Fibroblast of lung (primary cell): ENCODE measurements at regions not wholly inside any gene's neighbourhood (a gene's known extent, or its start where the extent isn't known, plus 50 kb on each side); places are given as distances from the start of the nearest gene placed in this dataset.

Experiments
- DNase-seq, 2 donors: peaks; one replicate each; pipeline versions ENCODE4 v3.0.0 to v3.0.0-alpha.2; 2010; ENCODE audit warnings: low read depth in 2 of 2
- H2AFZ ChIP-seq: 2 replicates; pipeline ENCODE4 v1.5.1; 2012; ENCODE audit warnings: low read length, control low read depth, inconsistent platforms
- H3K27ac ChIP-seq: 2 replicates; pipeline ENCODE4 v1.5.1; 2011; ENCODE audit warnings: low read length, control low read depth; ENCODE audit not compliant: insufficient read depth
- H3K27me3 ChIP-seq: 2 replicates; pipeline ENCODE4 v1.5.1; 2011; ENCODE audit warnings: mild to moderate bottlenecking, low read length; ENCODE audit not compliant: control insufficient read depth, insufficient read depth
- H3K36me3 ChIP-seq: 2 replicates; pipeline ENCODE4 v1.5.1; 2011; ENCODE audit warnings: low read length; ENCODE audit not compliant: control insufficient read depth, insufficient read depth
- H3K4me1 ChIP-seq: 2 replicates; pipeline ENCODE4 v1.5.1; 2011; ENCODE audit warnings: low read length; ENCODE audit not compliant: control insufficient read depth, insufficient read depth; ENCODE audit errors: extremely low read depth
- H3K4me2 ChIP-seq: 2 replicates; pipeline ENCODE4 v1.5.1; 2011; ENCODE audit warnings: low read length, control low read depth; ENCODE audit not compliant: insufficient read depth; ENCODE audit errors: extremely low read depth
- H3K4me3 ChIP-seq, 4 experiments: fragments of 200-600 bp in 1 of 4; sonication (generic) in 1 of 4; replicated peaks in 1 of 4; 2 replicates each; pipeline ENCODE4 v1.5.1; 2011 to 2016; ENCODE audit warnings: low read length in 4 of 4, low read depth in 3 of 4, mild to moderate bottlenecking in 3 of 4, control low read depth in 2 of 4, inconsistent platforms in 1 of 4, mixed read lengths in 1 of 4; ENCODE audit not compliant: insufficient read depth in 1 of 4; ENCODE audit errors: control extremely low read depth in 1 of 4
- H3K79me2 ChIP-seq: 2 replicates; pipeline ENCODE4 v1.5.1; 2012; ENCODE audit warnings: mild to moderate bottlenecking, low read length, inconsistent platforms; ENCODE audit not compliant: control insufficient read depth, insufficient read depth
- H3K9ac ChIP-seq: 2 replicates; pipeline ENCODE4 v1.5.1; 2011; ENCODE audit warnings: mild to moderate bottlenecking, low read length, control low read depth; ENCODE audit not compliant: insufficient read depth
- H3K9me3 ChIP-seq: 2 replicates; pipeline ENCODE4 v1.5.1; 2012; ENCODE audit warnings: low read depth, low read length; ENCODE audit not compliant: control insufficient read depth, insufficient read depth
- H4K20me1 ChIP-seq: 2 replicates; pipeline ENCODE4 v1.5.1; 2011; ENCODE audit warnings: low read length; ENCODE audit not compliant: control insufficient read depth, insufficient read depth; ENCODE audit errors: extremely low read depth
- EZH2 ChIP-seq: IDR thresholded peaks from 2 replicates; pipeline ENCODE4 v1.5.1; 2012; ENCODE audit warnings: low read length, control low read depth, mild to moderate bottlenecking; ENCODE audit errors: missing control alignments
- TF ChIP-seq, protein P1 (sequence below), 2 donors: IDR thresholded peaks in 1 of 2; conservative IDR thresholded peaks in 1 of 2; 1 replicate in 1 of 2; 2 replicates in 1 of 2; pipeline ENCODE4 v1.5.1; 2011 to 2012; ENCODE audit warnings: low read length in 2 of 2, control low read depth in 1 of 2, inconsistent platforms in 1 of 2, low read depth in 1 of 2, mild to moderate bottlenecking in 1 of 2

DNA sequence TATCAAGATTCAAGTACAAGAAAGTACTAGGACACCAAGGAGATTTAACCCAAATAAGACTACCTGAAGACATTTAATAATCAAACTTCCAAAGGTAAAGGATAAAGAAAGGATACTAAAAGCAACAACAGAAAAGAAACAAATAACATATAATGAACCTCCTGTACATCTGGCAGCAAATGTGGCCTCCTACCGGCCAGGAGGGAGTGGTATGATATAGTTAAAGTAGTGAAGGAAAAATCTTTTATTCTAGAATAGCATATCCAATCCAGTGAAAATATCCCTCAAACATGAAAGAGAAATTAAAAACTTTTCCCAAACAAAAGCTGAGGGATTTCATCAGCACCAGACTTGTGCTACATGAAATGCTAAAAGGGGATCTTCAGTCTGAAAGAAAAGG, 104.7 kb upstream of the GUCY1A2 start:
- Histone ChIP-seq H2AFZ (no peak overlapping the region), H3K4me3 (no peak overlapping the region), H3K9ac (no peak overlapping the region), H3K36me3 (no peaks in the 10 kb centered on the region), H3K79me2 (no peaks in the 10 kb centered on the region), H3K4me1 (no peaks in the 10 kb centered on the region), H3K27me3 (no peaks in the 10 kb centered on the region), H4K20me1 (no peaks in the 10 kb centered on the region), H3K9me3 (no peaks in the 10 kb centered on the region), H3K4me2 (no peak overlapping the region), H3K27ac (no peak overlapping the region)
- no peak for TF ChIP-seq EZH2
- TF ChIP-seq, protein P1, sequence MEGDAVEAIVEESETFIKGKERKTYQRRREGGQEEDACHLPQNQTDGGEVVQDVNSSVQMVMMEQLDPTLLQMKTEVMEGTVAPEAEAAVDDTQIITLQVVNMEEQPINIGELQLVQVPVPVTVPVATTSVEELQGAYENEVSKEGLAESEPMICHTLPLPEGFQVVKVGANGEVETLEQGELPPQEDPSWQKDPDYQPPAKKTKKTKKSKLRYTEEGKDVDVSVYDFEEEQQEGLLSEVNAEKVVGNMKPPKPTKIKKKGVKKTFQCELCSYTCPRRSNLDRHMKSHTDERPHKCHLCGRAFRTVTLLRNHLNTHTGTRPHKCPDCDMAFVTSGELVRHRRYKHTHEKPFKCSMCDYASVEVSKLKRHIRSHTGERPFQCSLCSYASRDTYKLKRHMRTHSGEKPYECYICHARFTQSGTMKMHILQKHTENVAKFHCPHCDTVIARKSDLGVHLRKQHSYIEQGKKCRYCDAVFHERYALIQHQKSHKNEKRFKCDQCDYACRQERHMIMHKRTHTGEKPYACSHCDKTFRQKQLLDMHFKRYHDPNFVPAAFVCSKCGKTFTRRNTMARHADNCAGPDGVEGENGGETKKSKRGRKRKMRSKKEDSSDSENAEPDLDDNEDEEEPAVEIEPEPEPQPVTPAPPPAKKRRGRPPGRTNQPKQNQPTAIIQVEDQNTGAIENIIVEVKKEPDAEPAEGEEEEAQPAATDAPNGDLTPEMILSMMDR (conservative IDR thresholded peaks at IDR 0.05 in 1 of 2, IDR thresholded peaks at IDR 0.05 in 1 of 2; ENCODE audit: low read depth in 1 of 2, low read length in 2 of 2), result no peak
- no peak for DNase-seq

DNA sequence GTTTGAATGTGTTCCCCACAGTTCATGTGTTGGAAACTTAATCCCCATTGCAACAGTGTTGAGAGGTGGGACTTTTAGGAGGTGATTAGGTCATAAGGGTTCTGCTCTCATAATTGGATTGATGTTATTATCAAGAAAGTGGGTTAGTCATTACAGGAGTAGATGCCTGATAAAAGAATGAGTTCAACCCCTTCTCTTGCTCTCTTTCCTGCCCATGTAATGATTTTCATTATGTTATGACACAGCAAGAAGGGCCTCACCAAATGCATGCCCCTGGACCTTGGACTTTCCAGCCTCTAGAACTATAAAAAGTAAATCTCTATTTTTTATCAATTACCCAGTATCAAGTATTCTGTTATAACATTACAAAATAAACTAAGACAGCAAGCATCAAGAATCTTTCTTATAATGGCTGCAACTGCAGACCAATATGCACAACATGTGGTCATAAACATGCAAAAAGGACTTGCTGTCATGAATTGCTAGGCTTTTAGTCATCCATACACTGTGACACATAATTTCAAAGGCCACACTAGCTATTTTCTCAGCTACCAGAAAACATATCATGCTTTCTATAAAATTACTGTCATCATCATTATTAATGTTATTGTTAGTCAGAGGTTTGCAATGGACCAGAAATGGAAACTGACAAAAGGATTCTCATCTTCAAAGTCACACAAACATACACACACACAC, 99.9 kb upstream of the GUCY1A2 start:
- Histone ChIP-seq H4K20me1 (no peaks in the 10 kb centered on the region), H3K36me3 (no peaks in the 10 kb centered on the region), H3K27me3 (no peaks in the 10 kb centered on the region), H3K4me3 (no peak overlapping the region), H3K9ac (no peak overlapping the region), H3K79me2 (no peaks in the 10 kb centered on the region), H3K27ac (no peak overlapping the region), H3K4me2 (no peak overlapping the region), H3K9me3 (no peaks in the 10 kb centered on the region), H3K4me1 (no peaks in the 10 kb centered on the region), H2AFZ (no peak overlapping the region)
- peak in 1 of 2 donors; percentile 53 for DNase-seq
- TF ChIP-seq EZH2, result no peak
- TF ChIP-seq, protein P1 (conservative IDR thresholded peaks at IDR 0.05 in 1 of 2, IDR thresholded peaks at IDR 0.05 in 1 of 2; ENCODE audit: low read depth in 1 of 2, low read length in 2 of 2), result no peak

DNA sequence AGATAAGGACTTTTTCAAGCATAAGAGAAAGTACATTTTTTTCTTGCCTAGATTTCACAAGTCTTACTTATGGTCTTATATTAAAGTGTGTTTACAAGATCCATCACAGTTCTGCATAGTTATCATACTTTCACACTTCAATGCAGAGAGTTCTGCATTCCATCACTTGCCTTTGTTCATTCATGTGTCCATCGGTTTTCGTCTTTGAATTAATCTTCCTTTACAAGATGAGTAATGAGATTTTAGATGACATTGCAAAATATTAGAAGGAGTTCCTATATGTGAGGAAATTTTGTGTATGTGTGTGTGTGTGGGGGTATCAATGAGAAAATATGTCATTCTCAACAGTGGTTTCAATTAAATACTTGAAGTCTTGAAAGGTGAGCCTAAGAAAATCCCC, 98.1 kb upstream of the GUCY1A2 start:
- Histone ChIP-seq H3K27ac (no peak overlapping the region), H2AFZ (no peak overlapping the region), H3K9ac (no peak overlapping the region), H3K4me2 (no peak overlapping the region), H3K27me3 (no peaks in the 10 kb centered on the region), H3K9me3 (no peaks in the 10 kb centered on the region), H3K36me3 (no peaks in the 10 kb centered on the region), H3K4me3 (no peak overlapping the region), H3K79me2 (no peaks in the 10 kb centered on the region), H4K20me1 (no peaks in the 10 kb centered on the region), H3K4me1 (no peaks in the 10 kb centered on the region)
- no peak for TF ChIP-seq EZH2
- TF ChIP-seq, protein P1 (conservative IDR thresholded peaks at IDR 0.05 in 1 of 2, IDR thresholded peaks at IDR 0.05 in 1 of 2; ENCODE audit: low read depth in 1 of 2, low read length in 2 of 2), result no peak
- peak in 1 of 2 donors; percentile 83 for DNase-seq
